SK-N-MC (cell line): ENCODE measurements at regions not wholly inside any gene's neighbourhood (a gene's known extent, or its start where the extent isn't known, plus 50 kb on each side); places are given as distances from the start of the nearest gene placed in this dataset.

Source experiments
- DNase-seq: peaks from one replicate; pipeline ENCODE4 v3.0.0-alpha.2; 2011; ENCODE audit warnings: low read depth, low spot score
- H3K27ac ChIP-seq: fragments of 200-600 bp; sonication (generic); 2 replicates; pipeline ENCODE4 v1.5.1; 2016; ENCODE audit warnings: mixed run types
- H3K36me3 ChIP-seq: fragments of 200-600 bp; sonication (generic); 2 replicates; pipeline ENCODE4 v1.6.1; 2017; ENCODE audit warnings: antibody characterized with exemption, low read length, mixed read lengths; ENCODE audit not compliant: insufficient read depth
- H3K4me3 ChIP-seq: fragments of 200-600 bp; sonication (generic); 2 replicates; pipeline ENCODE4 v1.5.1; 2016
- H3K9ac ChIP-seq: fragments of 200-600 bp; sonication (generic); 2 replicates; pipeline ENCODE4 v1.8.0; 2017; ENCODE audit warnings: mixed run types, mixed read lengths; ENCODE audit not compliant: insufficient read length
- H3K9me3 ChIP-seq: fragments of 200-600 bp; sonication (generic); 2 replicates; pipeline ENCODE4 v1.6.1; 2017; ENCODE audit warnings: low read depth, mild to moderate bottlenecking, antibody characterized with exemption, low read length, moderate library complexity, mixed read lengths
- EZH2 ChIP-seq: fragments of 200-600 bp; sonication (generic); IDR thresholded peaks from one replicate; pipeline ENCODE4 v1.6.1; 2017; ENCODE audit warnings: antibody characterized with exemption
- FOXP2 ChIP-seq: optimal IDR thresholded peaks from 2 replicates; pipeline ENCODE3; 2011; ENCODE audit warnings: mild to moderate bottlenecking, moderate library complexity; ENCODE audit not compliant: insufficient read depth; ENCODE audit errors: extremely low read length, control extremely low read depth
- POLR2AphosphoS5 ChIP-seq: IDR thresholded peaks from 2 replicates; pipeline ENCODE4 v1.6.1; 2012; ENCODE audit warnings: mild to moderate bottlenecking, low read depth, low read length, borderline replicate concordance

DNA sequence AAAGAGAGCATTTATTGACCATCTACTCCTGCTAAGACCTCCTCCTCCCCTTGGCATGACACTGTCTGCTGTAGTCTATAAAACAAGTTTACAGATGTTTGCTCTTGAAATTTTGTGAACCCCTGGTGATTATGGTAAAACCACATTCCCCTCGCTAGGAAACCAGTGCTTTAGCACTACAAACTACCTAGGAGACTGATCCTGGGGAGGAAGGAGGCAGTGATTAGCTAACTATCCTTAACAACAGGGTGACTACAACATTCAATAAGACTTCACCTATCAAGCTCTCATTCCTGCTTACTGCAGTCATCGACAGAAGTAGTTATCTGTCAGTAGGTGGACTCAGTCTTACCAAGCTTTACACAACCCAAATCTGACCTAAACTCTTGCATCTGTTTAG lies 371.3 kb downstream of the TUSC7 start:
- TF ChIP-seq POLR2AphosphoS5 (no peak), FOXP2 (no peak)
- H3K4me3 ChIP-seq, result no peak overlapping the region
- H3K9me3 ChIP-seq, result no peaks in the 10 kb centered on the region
- no peak for DNase-seq
- no peak overlapping the region for H3K27ac ChIP-seq
- H3K36me3 ChIP-seq, result no peaks in the 10 kb centered on the region
- no peak overlapping the region for H3K9ac ChIP-seq

DNA sequence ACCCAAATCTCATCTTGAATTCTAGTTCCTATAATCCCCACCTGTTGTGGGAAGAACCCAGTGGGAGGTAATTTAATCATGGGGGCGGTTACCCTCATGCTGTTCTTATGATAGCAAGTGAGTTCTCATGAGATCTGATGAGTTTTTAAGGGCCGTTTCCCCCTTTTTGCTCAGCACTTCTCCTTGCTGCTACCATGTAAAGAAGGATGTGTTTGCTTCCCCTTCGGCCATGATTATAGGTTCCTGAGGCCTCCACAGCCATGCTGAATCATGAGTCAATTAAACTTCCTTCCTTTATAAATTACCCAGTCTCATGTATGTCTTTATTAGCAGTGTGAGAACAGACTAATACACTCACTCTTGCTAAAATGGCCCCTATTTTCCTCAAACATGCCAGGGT lies 374.7 kb downstream of the TUSC7 start:
- H3K9me3 ChIP-seq, result no peaks in the 10 kb centered on the region
- no peak for DNase-seq
- no peak for TF ChIP-seq FOXP2
- TF ChIP-seq POLR2AphosphoS5, result no peak
- no peak for TF ChIP-seq EZH2
- no peak overlapping the region for H3K9ac ChIP-seq
- no peak overlapping the region for H3K4me3 ChIP-seq
- no peaks in the 10 kb centered on the region for H3K36me3 ChIP-seq
- peak overlapping the region; percentile 92 for H3K27ac ChIP-seq

GRCh38 chr3:117084739-117085270 lies 375.2 kb downstream of the TUSC7 start:
- H3K27ac ChIP-seq, result peak overlapping the region; percentile 92
- H3K36me3 ChIP-seq, result no peaks in the 10 kb centered on the region
- DNase-seq, result peak; percentile 69
- TF ChIP-seq POLR2AphosphoS5 (peak; percentile 25; the same call in 1 of the 2 replicates), FOXP2 (no peak)
- no peaks in the 10 kb centered on the region for H3K9me3 ChIP-seq
- peak overlapping the region; percentile 57 for H3K4me3 ChIP-seq
- H3K9ac ChIP-seq, result no peak overlapping the region

GRCh38 chr3:117091676-117092075 lies 382.1 kb downstream of the TUSC7 start:
- Histone ChIP-seq H3K9me3 (no peaks in the 10 kb centered on the region), H3K4me3 (no peak overlapping the region)
- TF ChIP-seq EZH2 (no peak), FOXP2 (no peak), POLR2AphosphoS5 (no peak)

GRCh38 chr3:117096549-117096948 lies 387.0 kb downstream of the TUSC7 start:
- no peak overlapping the region for H3K27ac ChIP-seq
- no peak overlapping the region for H3K4me3 ChIP-seq
- TF ChIP-seq POLR2AphosphoS5 (no peak), FOXP2 (no peak), EZH2 (no peak)
- no peak for DNase-seq
- no peaks in the 10 kb centered on the region for H3K36me3 ChIP-seq
- no peaks in the 10 kb centered on the region for H3K9me3 ChIP-seq
- H3K9ac ChIP-seq, result no peak overlapping the region

More at GRCh38 chr3:117091676-117092075, 382.1 kb downstream of the TUSC7 start:
- H3K27ac ChIP-seq, result no peak overlapping the region
- DNase-seq, result no peak
- no peaks in the 10 kb centered on the region for H3K36me3 ChIP-seq
- no peak overlapping the region for H3K9ac ChIP-seq

DNA sequence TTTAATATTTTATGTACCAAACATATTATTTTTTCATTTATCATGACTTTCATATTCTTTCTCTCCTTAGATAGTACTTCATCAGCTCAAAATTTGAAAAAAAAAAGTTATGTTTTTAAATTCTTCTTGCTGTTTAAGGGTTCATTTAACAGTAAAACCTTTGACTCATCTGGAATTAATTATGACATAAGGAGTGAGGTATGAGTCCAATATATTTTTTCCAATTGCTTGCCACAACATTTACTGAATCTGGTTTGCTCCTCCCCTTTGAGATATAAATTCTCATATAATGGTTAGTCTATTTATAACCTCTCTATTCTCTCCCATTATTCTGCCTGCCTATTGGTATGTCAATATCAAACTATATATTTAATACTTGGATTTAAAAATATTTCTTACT lies 387.8 kb downstream of the TUSC7 start:
- no peak for TF ChIP-seq FOXP2
- Histone ChIP-seq H3K27ac (peak overlapping the region; percentile 3; the same call in 1 of the 2 replicates), H3K9me3 (no peaks in the 10 kb centered on the region), H3K36me3 (no peaks in the 10 kb centered on the region), H3K4me3 (no peak overlapping the region), H3K9ac (no peak overlapping the region)
- no peak for DNase-seq

DNA sequence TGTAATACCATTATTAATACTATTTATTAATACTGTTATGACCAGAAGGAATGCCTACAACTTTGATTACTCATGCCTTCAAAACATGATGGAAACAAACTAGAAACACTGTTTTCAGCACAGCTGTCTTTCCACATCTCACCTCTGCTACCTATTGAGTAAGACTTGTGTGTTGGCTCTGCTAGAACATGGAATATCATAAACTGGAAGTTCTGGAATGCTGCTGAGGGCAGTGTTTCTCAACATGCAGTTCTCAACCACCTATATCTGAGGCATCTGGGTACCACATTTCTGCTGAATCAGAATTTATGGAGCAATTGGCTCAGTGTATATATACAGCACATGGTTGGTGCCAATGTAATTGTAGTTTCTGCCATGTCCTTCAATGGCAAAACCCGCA lies 392.1 kb downstream of the TUSC7 start:
- Histone ChIP-seq H3K27ac (no peak overlapping the region), H3K36me3 (no peaks in the 10 kb centered on the region), H3K9ac (no peak overlapping the region), H3K4me3 (no peak overlapping the region), H3K9me3 (no peaks in the 10 kb centered on the region)
- no peak for DNase-seq
- TF ChIP-seq POLR2AphosphoS5 (no peak), FOXP2 (no peak), EZH2 (no peak)

- Histone ChIP-seq H3K9me3 (no peaks in the 10 kb centered on the region), H3K27ac (no peak overlapping the region), H3K36me3 (no peaks in the 10 kb centered on the region), H3K9ac (no peak overlapping the region), H3K4me3 (no peak overlapping the region)
- no peak for TF ChIP-seq EZH2
- TF ChIP-seq POLR2AphosphoS5, result no peak
- no peak for TF ChIP-seq FOXP2
- no peak for DNase-seq
Observed at GRCh38 chr3:117102426-117102825, 392.8 kb downstream of the TUSC7 start.

DNA sequence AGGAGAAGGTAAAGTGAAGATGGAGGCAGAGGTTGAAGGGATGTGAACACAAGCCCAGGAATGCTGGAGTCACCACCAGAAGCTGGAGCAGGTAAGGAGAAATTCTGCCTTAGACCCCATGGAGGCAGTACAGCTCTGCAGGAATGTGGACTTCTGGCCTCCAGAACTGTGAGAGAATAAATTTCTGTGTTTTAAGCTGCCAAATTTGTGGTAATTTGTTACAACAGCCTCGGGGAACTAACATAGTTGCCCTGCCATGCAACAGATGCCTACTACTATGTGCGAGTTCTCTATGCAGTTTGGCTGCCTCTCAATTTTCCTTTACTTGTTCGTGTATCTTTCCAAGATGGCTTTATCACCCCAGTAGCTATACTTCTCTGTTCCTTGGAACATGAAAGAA lies 394.1 kb downstream of the TUSC7 start:
- no peaks in the 10 kb centered on the region for H3K36me3 ChIP-seq
- H3K9ac ChIP-seq, result no peak overlapping the region
- H3K27ac ChIP-seq, result no peak overlapping the region
- no peak for DNase-seq
- H3K9me3 ChIP-seq, result no peaks in the 10 kb centered on the region
- no peak overlapping the region for H3K4me3 ChIP-seq
- TF ChIP-seq POLR2AphosphoS5 (no peak), EZH2 (no peak), FOXP2 (no peak)
